NT2/D1 (cell line): ENCODE measurements at regions not wholly inside any gene's neighbourhood (a gene's known extent, or its start where the extent isn't known, plus 50 kb on each side); places are given as distances from the start of the nearest gene placed in this dataset.

Source experiments
- SUZ12 ChIP-seq: IDR thresholded peaks from 2 replicates; pipeline ENCODE4 v1.6.1; 2011; ENCODE audit not compliant: insufficient read length, insufficient read depth; ENCODE audit errors: extremely low read depth
- YY1 ChIP-seq: IDR thresholded peaks from 2 replicates; pipeline ENCODE4 v1.6.1; 2011; ENCODE audit not compliant: insufficient read length, insufficient read depth
- ZNF274 ChIP-seq: IDR thresholded peaks from 2 replicates; pipeline ENCODE4 v1.6.1; 2011; ENCODE audit warnings: mild to moderate bottlenecking, low read depth, low read length

DNA sequence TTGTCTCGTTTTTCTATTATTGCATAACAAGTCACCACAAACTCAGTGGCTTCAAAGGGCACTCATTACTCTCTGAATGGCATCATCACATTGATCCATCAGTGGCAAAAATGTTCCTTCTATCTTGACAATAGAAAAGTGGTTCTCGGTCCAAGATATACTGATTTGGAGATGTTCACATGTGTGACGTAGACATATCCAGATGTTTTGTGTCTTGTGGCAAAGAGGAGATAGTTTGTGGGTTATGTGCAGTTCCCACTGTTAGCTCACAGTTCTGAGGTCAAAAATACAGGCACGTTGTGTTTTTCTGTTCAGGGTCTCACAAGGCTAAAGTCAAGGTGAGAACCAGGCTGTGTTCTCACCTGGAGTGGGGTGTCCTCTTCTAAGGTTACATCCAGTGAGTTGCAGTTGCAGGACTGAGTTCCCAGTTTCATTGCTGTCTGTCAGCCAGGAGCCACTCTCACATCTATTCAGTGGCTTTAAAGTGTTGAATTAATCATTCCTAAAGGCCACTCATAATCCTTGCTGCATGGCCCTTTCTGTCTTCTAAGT lies 55.3 kb downstream of the GAS1 start:
- TF ChIP-seq ZNF274 (no peak), SUZ12 (no peak), YY1 (no peak)
